GM11168 (cell line): ENCODE measurements at regions not wholly inside any gene's neighbourhood (a gene's known extent, or its start where the extent isn't known, plus 50 kb on each side); places are given as distances from the start of the nearest gene placed in this dataset.

Source experiments
- in situ Hi-C: fragments of 300-500 bp; cut with MboI; formaldehyde crosslinking; loops from one replicate; pipeline ENCODE4 v1.12.0; 2022; ENCODE audit warnings: low sequenced_read_pairs; ENCODE audit not compliant: unreplicated experiment

GRCh38 chr1:188402986-188403385, 1574.2 kb downstream of the PLA2G4A start:
- in situ Hi-C loops = no loop called here

GRCh38 chr1:188406636-188407035, 1577.9 kb downstream of the PLA2G4A start:
- in situ Hi-C loops = no loop called here

- in situ Hi-C loops = no loop called here
Measured at GRCh38 chr1:188420177-188420576, 1591.4 kb downstream of the PLA2G4A start.

- in situ Hi-C loops = no loop called here
Measured at GRCh38 chr1:188423073-188423472, 1594.3 kb downstream of the PLA2G4A start.

- in situ Hi-C loops = no loop called here
Measured at GRCh38 chr1:188424176-188424575, 1595.4 kb downstream of the PLA2G4A start.

- in situ Hi-C loops = no loop called here
Measured at GRCh38 chr1:188425687-188426086, 1596.9 kb downstream of the PLA2G4A start.

GRCh38 chr1:188426561-188426960, 1597.8 kb downstream of the PLA2G4A start:
- in situ Hi-C loops = no loop called here

GRCh38 chr1:188427642-188428041, 1598.9 kb downstream of the PLA2G4A start:
- in situ Hi-C loops = no loop called here

- in situ Hi-C loops = no loop called here
Measured at GRCh38 chr1:188429386-188429785, 1600.6 kb downstream of the PLA2G4A start.

GRCh38 chr1:188432427-188432826, 1603.7 kb downstream of the PLA2G4A start:
- in situ Hi-C loops = no loop called here

- in situ Hi-C loops = no loop called here
Measured at GRCh38 chr1:188433425-188433824, 1604.7 kb downstream of the PLA2G4A start.

GRCh38 chr1:188444526-188444925, 1615.8 kb downstream of the PLA2G4A start:
- in situ Hi-C loops = no loop called here

- in situ Hi-C loops = no loop called here
Measured at GRCh38 chr1:188462837-188463236, 1634.1 kb downstream of the PLA2G4A start.

GRCh38 chr1:188463919-188464318, 1635.2 kb downstream of the PLA2G4A start:
- in situ Hi-C loops = no loop called here

GRCh38 chr1:188466539-188466938, 1637.8 kb downstream of the PLA2G4A start:
- in situ Hi-C loops = no loop called here

GRCh38 chr1:188476606-188477005, 1647.9 kb downstream of the PLA2G4A start:
- in situ Hi-C loops = no loop called here

GRCh38 chr1:188489336-188490112, 1660.8 kb downstream of the PLA2G4A start:
- in situ Hi-C loops = no loop called here

GRCh38 chr1:188496506-188496905, 1667.8 kb downstream of the PLA2G4A start:
- in situ Hi-C loops = no loop called here

GRCh38 chr1:188497020-188497419, 1668.3 kb downstream of the PLA2G4A start:
- in situ Hi-C loops = no loop called here

- in situ Hi-C loops = no loop called here
Measured at GRCh38 chr1:188499690-188500089, 1670.9 kb downstream of the PLA2G4A start.

GRCh38 chr1:188514917-188515316, 1686.2 kb downstream of the PLA2G4A start:
- in situ Hi-C loops = no loop called here

GRCh38 chr1:188517139-188517538, 1688.4 kb downstream of the PLA2G4A start:
- in situ Hi-C loops = no loop called here
